HG02840 (cell line): ENCODE measurements at regions not wholly inside any gene's neighbourhood (a gene's known extent, or its start where the extent isn't known, plus 50 kb on each side); places are given as distances from the start of the nearest gene placed in this dataset.

Experiments used
- ATAC-seq: cut with Tn5 transposase; IDR thresholded peaks from one replicate; pipeline ENCODE4 v1.9.1; 2021; ENCODE audit warnings: mild to moderate bottlenecking, moderate library complexity, moderate number of reproducible peaks; ENCODE audit not compliant: unreplicated experiment, low FRiP score

DNA sequence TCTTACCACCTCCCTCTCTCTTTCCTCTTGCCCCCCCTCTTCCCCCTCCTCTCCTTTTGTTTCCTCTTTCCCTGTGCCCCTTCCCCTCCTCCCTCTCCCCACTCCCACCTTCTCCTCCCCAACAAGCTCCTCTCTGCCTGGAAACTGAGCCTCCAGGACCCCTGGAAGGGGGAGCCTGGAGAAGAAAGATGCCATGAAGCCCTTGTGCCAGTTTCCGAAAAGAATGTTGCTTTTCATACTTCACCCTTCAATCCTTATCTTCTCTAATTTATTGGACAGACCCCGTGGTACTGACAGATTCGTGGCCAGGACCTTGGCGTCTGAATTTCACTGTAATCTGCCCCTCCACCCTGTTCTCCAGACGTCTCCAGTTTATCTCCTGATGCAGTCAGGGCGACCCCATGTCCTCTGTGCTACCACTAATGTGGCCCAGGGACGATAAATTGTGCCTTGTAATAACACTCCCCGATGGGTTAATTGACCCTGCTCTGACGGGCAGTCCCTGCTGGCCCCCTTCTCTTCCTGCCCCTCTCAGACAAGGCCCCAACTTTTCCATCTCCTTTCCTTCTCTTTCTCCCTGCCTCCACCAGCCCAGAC lies 138.4 kb upstream of the GSE1 start:
- ATAC-seq = no peak

DNA sequence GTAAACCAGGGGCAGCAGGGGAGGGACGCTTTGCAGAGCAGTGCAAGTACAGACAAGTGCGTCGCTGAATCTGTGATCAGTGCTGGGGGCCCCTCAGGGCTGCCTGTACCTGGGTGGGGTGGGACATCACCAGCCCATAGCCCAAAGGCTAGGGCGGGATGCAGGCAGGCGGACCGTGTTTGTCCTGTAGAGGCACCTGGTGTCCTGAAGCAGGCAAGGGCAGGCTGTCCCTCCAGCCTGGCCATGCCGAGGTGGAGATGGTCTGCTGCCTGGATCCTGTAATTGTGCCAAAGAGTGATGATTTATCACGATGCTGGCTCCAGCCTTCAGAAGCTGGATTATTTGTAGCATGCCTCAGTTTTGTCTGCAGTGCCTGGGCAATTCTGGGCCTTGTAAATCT lies 137.9 kb upstream of the GSE1 start:
- ATAC-seq = no peak

DNA sequence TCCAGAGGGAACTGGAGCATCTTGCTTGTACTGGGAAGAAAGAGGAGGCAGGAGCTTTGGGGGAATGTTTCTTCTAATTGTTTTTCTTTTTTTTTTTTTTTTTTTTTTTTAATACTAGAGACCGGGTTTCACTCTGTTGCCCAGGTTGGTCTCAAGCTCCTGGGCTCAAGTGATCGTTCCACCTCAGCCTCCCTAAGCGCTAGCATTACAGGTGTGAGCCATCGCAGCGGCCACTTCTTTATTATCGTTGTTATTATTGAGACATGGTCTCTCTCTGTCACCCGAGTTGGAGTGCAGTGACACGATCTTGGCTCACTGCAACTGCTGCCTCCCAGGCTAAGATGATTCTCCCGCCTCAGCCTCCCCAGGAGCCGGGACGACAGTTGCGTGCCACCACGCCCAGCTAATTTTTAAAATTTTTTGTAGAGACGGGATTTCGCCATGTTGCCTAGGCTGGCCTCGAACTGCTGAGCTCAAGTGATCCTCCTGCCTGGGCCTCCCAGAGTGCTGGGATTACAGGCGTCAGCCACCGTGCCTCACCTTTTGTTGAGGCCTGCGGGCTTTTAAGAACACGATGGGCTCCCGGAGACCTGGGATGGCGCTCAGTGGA lies 137.3 kb upstream of the GSE1 start:
- no peak for ATAC-seq

DNA sequence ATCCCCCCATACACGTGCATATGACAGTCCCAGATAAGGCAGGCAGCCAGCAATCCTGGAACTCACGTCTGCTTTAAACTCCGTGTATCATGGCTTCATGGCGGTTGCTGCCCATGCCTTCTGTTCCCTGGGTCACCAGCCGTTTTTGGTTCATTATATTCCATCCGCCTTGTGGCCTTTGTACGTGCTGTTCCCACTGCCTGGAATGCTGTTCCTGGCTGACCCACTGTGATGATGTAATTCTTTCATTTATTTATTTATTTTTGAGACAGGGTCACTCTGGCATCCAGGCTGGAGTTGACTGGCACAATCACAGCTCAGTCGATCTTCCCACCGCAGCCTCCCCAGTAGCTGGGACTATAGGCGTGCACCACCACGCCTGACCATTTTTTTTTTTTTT lies 136.7 kb upstream of the GSE1 start:
- no peak for ATAC-seq

DNA sequence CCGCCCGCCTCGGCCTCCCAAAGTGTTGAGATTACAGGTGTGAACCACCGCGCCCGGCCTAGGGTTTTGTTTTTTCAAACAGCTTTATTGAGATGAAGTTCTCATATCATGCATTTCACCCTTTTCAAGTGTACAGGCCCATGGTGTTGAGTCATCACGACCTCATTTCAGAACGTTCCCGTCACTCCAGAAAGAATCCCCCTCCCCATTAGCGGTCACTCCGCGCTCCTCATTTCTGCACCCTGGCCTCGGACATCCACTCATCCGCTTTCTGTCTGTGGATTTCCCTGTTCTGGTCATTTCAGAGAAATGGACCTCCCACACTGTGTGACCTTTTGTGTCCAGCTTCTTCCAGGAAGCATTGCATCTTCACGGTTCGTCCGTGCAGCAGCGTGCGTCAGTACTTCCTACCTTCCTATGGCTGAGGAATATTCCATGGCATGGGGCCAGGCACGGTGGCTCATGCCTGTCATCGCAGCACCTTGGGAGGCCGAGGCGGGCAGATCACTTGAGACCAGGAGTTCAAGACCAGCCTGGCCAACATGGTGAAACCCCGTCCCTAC lies 135.2 kb upstream of the GSE1 start:
- no peak for ATAC-seq

DNA sequence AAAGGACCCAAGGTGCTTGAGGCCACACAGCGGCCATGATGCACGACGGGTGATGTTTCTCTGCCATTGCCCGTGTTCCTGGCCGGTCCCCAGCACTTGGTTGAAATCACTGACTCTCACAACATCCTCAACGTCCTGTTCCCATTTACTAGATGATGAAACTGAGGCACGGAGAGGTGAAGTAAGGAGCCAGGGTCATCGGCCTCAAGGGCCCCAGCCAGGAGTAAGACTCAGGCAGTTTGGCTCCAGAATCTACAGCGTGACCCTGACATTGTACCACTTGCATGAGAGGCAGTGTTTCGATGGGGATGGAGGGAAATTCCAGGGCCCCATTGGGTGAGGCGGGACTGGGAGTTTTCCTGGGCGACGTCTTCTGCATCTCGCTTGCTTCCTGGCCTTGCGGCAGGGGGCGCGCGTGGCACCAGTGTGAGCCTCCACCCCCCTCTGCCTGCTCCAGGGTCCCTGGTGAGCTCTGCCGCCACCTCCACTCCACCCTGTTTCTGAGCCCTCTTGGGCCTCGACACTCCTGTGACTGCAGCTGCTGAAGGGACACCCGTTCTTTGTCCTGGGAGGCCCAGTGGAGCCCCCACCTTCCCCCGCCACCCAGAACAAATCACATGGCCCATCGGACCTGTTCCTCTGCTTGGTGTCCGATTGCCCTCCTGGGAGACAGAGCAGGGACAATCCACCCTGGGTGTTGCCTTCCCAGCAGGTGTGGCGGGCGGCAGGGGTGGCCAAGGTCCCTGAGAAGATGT lies 133.0 kb upstream of the GSE1 start:
- no peak for ATAC-seq

DNA sequence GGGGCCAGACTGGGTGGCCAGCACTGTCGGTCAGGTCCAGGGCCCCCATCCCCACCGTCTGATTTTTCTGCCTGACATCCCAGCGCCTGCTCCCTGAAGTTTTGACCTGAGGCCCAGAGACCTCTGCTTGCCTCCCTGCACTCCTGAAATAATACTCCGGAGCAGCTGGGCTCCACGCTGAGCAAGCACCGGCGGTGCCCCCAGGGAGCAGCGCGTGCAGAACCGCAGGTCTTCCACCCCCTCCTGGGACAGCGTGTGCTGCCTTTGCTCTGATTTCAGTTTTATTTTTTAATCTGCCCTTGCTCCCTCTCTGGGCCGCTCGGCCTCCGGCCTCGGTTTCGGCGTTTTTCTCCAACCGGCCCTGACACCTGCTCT lies 132.4 kb upstream of the GSE1 start:
- no peak for ATAC-seq

DNA sequence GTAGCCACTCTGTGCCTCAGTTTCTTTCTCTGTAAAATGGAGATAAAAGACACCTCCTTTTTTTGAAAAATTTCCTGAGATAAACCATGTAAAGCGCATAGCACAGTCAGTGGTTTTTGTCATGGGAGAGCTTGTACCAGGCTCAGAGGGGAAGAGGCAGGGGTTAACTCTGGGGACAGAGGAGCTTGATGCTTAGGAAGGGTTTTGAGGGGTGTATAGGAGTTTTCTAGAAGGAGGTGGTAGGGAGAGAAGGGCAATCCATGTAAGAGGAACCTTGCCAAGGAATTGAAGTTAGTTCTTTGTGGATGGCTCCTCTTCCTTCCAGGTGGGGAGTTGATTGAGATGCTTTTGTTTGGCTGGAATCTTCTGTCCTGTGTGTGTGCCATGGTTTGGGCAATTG lies 131.9 kb upstream of the GSE1 start:
- no peak for ATAC-seq

DNA sequence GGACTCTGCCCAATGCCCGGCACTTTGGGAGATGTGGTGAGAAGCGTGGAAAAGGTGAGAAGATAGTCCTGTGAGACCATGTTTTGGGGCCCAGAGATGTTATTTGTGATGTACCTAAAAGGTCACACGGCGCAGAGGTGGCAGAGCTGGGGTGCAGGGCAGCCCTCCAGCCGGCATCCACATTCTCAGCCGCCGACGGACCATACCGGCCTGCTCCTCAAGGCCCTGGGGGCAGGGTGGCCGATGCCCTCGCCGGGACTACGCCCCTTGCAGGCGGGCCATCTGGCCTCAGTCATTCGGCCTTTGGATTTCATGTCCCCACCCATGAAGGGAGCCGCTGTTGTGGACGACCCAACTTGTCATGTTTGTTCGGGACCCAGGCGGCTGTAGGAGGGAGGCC lies 131.4 kb upstream of the GSE1 start:
- no peak for ATAC-seq

DNA sequence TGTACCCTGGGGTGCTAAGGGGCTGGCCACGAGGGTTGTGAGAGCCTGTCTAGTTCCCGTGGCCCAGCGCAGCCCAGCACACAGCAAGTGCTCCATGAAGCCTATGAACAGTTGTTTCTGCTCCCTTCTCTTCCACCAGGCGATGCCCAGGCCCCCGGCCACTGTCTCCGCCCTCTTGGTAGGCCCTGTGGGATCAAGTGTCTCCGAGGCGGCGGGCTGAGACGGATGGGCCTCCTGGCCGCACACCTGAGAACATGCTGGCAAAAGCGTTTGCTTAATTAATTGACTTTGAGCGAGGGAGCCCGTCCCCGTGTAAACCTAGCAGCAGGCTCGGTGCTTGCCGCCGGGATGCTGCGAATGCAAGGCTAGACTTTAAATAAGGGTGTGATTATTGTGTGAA lies 129.7 kb upstream of the GSE1 start:
- no peak for ATAC-seq

DNA sequence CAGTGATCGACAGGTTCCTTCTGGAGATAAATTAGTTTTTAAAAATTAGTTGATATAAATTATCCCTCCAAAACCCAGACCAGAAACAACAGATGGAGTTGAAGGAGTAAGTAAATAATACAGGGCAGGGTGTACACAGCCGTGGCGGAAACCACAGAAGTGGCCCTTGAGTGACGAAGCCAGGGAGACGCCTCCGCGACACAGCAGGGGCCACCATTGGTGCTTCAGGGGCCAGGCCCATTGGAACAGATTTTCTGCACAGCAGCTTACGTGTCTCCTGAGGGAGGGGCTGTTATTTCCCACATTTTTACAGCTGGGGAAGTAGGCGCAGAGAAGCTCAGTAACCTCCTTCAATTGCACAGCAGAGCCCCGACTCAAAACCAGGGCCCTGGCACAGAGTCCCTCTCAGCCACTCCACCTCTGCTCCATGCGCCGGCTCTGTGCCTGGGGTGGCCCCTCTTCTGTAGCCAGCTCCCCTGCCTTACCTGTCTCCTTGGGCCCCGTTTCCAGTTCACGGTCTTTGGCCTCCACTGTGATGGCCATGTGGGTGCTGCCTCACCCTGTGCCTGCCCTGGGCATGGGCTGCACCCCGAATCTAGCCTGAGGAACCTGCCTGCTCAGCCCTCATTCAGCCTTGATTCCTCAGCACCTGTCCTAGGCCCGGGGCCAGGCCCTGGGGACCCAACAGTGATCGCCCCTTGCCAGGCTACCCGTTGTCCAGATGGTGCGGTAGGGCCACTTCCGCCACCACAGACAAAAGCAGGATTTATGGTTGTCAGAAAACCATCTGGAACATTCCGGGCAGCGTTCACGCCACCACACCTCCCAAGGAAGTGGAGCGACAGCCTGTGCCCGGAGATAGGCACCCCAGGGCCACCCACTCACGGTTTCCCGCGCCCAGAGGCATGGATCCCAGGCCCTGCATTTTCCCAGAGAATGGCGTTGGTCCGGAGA lies 128.5 kb upstream of the GSE1 start:
- ATAC-seq = no peak

DNA sequence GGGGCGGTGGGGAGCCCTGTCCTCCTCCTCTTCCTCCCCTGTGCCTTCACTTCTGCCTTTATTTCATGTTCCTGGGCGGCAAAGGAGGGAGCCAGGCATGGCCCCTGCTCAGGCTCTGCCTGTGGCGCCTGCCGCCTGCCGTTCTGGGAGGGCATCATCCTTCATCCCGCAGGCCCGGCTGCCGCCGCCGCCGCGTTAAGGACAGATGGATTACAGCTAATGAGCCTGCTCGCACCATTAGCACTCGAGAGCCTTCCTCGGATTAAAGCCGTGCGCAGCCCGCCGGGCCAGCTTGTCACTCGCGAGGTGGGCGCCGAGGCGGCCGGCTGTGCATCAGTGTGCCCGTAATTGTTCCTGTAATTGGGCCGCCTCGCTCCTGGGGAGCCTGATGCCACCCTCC lies 127.7 kb upstream of the GSE1 start:
- ATAC-seq = no peak

DNA sequence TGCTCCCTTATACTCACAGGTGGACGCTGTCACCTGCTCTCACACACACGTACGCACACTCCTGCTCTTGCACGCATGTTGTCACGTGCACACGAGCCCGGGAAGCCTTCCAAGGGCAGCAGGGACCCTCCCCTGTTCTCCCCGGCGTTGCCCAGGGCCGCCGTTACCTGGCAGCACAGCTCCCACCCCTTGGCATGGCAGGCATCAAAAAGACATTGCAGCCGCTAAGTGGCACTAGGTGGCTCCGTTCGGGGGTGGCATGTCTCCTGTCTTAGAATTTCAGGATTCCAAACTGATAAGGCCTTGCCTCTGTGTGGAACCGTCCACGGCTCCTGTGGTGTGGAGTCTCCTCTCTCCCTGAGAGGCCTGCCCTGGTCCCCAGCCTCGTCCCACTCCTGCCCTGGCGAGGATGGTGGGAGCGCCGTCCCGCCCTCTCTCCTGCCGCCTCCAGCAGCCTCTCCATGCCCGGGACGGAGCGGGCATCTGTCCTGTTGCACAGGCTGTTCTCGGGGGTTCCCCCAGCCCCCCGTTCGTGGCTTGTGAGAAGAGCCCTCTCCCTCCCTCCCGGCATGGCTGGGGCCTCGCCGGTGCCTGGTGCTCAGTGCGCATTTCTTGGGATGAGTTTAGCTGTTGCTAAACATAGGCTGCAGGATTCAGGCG lies 126.7 kb upstream of the GSE1 start:
- no peak for ATAC-seq

DNA sequence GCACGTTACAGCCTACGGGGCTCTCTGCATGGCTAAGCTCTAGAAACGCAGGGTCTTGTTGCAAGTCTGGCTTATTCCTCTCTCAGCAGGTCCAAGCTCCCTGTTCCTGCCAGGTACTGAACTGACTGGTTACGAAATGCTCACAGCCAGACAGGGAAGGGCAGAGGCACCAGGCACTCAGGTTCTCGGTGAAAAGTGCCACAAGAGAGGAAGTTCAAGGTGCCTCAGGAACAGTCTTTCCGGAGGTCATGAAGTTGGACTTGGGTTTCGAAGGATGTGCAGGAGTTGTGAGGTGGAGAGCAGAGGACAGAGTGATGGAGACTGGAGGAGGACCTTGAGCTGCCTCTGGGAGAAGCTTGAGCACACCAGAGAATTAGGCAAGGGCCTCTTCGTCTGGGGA lies 124.7 kb upstream of the GSE1 start:
- no peak for ATAC-seq

DNA sequence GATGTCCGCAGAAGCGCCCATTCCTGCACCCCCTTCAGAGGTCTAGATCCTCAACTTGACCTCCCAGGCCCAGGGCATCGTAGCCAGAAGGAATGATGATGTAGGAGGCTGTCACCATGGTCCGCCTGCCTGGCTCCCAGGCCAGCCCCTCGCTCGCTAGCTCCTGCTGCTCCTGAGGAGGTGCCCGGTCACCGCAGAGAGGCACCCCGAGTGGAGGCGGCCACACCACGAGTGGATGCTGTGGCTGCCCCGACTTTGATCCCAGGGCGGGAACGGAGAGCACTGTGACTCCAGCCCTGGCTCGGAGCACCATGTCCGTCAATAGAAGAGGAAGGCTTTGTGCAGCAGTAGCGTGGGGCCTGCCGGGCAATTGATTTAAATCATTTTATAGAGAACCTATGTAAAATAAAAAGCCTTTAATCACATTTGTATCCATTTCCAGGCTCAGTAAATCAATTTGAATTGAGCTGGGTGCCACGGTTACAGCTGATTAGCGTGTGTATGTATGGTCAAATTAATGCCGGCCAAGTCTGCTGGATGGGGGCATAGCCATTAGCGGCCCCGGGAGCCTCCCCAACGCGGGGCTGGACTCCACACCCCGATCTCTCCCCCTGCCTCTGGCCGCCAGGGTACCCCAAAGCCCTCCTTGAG lies 122.6 kb upstream of the GSE1 start:
- ATAC-seq = no peak

DNA sequence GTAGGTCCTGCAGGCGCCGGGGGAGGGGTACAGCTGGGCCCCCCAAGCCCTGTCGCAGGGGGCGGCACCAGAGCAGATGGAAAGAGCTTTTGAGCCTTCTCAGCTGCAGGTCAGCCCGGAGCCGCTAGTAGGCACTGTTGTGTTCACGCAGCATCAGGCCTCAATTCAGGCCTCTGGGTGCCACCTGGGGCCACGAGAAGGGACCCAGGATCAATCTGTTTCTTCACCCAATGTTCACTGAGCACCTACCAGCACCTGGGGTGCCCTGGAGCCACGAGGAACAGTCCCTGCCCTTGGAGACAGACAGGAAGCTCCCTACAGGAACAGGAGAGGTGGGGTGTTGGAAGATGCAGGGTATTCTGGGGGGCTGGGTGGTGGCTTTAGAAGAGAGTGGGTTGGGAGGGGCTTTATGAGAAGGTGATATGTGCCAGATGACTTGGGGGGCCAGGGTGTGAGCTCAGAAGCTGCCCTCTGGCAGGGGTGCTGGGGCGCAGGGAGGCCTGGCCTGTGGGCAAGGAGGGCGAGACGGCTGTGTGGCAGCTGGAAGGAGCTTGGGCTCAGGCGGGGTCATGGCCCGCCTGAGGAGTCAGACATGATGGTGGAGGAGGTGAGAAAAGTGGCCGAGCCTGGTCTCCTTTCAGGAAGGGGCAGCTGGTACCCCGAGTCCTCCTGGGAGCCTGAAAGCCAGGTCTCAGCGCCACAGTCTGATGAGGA lies 121.9 kb upstream of the GSE1 start:
- no peak for ATAC-seq

DNA sequence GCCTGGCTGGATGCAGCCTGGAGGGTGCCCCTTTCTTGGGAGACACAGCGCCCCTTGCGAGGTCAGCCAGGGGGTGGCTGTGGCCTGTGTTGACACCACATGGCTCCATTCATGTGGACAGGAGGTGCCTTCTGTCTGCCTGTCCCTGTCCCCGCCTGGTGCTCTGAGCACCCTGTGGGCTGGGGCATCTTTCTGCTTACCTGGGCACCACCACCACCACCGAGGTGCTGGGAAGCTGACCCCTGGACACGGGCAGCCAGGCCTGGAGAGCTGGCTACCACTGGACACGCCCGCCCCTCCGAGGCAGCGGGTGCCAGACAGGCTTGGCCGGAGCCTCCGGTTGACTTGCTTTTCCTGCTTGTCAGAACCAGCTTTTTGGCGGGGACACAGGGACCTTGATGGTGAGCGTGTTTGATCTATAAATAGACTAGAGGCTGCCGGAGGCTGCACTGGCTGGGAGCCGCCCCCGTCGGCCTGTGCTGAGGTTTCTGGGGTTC lies 121.3 kb upstream of the GSE1 start:
- no peak for ATAC-seq

DNA sequence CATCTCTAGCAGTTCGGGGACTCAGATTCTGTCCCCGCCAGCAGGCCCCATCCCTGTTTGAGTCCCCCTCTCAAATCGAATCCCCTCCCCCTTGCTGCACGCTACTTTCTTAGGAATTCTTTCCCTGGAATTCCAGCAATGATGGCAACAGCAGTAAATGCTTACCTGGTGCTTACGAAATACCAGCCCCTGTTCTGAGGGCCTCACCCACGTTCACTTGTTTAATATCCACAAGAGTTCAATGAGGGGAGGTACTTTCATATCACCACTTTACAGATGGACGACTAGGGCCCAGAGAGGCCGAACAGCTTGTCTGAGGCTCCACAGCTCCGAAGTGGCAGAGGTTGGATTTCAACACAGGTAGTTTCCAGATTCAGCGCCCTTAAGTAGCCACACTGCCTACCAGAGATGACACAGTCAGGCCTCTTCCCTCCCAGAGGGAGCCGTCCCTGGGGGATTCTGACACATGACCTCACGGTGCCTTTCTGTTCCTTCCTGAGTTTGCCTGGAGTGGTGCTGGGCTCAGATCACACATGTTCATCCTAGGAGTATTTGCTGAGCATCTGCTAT lies 120.7 kb upstream of the GSE1 start:
- ATAC-seq = no peak

DNA sequence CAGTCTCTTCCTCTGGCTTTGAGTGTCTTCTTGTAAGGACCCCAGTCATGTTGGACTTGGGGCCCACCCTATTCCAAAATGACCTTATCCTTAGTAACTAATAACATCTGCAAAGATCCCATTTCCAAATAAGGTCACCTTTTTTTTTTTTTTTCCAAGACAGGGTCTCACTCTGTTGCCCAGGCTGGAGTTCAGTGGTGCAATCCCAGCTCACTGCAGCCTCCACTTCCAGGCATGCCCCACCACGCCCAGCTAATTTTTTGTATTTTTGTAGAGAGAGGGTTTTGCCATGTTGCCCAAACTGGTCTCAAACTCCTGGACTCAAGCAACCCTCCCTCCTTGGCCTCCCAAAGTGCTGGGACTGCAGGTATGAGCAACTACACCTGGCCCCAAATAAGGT lies 118.8 kb upstream of the GSE1 start:
- no peak for ATAC-seq
